ENCODE measurements at regions not wholly inside any gene's neighbourhood (a gene's known extent, or its start where the extent isn't known, plus 50 kb on each side); places are given as distances from the start of the nearest gene placed in this dataset. TPM values are rescaled to one million over a fixed set of nuclear protein-coding genes. Genes with fewer than 3 reads are reported as not detected.
"Not testable (repeated sequence)": the region's sequence is repeated elsewhere in the genome, so short reads cannot be mapped to it uniquely, and the experiment has no call there.

GRCh38 chr10:45246522-45246921 lies 68.9 kb downstream of the OR13A1 start:
- Histone ChIP-seq H3K36me3 (no peaks in the 10 kb centered on the region), H3K9me3 (no peaks in the 10 kb centered on the region), H3K4me1 (no peaks in the 10 kb centered on the region), H3K27me3 (no peaks in the 10 kb centered on the region), H3K4me3 (no peak overlapping the region), H3K27ac (no peak overlapping the region)
- no peak for DNase-seq (ENCODE audit: extremely low spot score in 2 of 2)
- TF ChIP-seq CTCF (IDR thresholded peaks at IDR 0.05) (no peak), POLR2A (IDR thresholded peaks at IDR 0.05) (no peak), POLR2AphosphoS5 (IDR thresholded peaks at IDR 0.05; ENCODE audit: insufficient read depth in 1 of 2, low read depth in 1 of 2) (no peak)
- intact Hi-C loops (cut with DNase I): no loop called here

- Histone ChIP-seq H3K9me3 (no peaks in the 10 kb centered on the region), H3K27ac (no peak overlapping the region), H3K27me3 (no peaks in the 10 kb centered on the region), H3K4me1 (no peaks in the 10 kb centered on the region), H3K36me3 (no peaks in the 10 kb centered on the region), H3K4me3 (no peak overlapping the region)
- TF ChIP-seq POLR2A (IDR thresholded peaks at IDR 0.05) (no peak), CTCF (IDR thresholded peaks at IDR 0.05) (peak; percentile 54 to 57 (median 55)), POLR2AphosphoS5 (IDR thresholded peaks at IDR 0.05; ENCODE audit: insufficient read depth in 1 of 2, low read depth in 1 of 2) (no peak)
- intact Hi-C loops (cut with DNase I): no loop called here
- no peak for DNase-seq (ENCODE audit: extremely low spot score in 2 of 2)
These were observed 65.3 kb downstream of the OR13A1 start for GRCh38 chr10:45249978-45250693.

GRCh38 chr10:45250694-45251075 lies 64.7 kb downstream of the OR13A1 start:
- not testable (repeated sequence) for H3K4me1 ChIP-seq

More at GRCh38 chr10:45250694-45251075, 64.7 kb downstream of the OR13A1 start:
- intact Hi-C loops (cut with DNase I); H3K27me3 ChIP-seq; H3K27ac ChIP-seq; DNase-seq (ENCODE audit: extremely low spot score in 2 of 2); H3K36me3 ChIP-seq; H3K4me3 ChIP-seq; H3K9me3 ChIP-seq: not testable (repeated sequence)

Small RNA genes in the stretch of these regions (microRNA-seq; reads per million reads assigned to microRNA genes)
- not detected for gene MIR3156-1 (ENCODE audit: borderline number of aligned reads, borderline replicate concordance)

Small RNA genes in the stretch of these regions (small RNA-seq; reads per million reads assigned to genes)
- gene AL512324.1 (not detected), gene MIR3156-1 (not detected), gene RNU6-1207P (not detected)

Measured in vagina (tissue), 2 donors.